ENCODE measurements at regions not wholly inside any gene's neighbourhood (a gene's known extent, or its start where the extent isn't known, plus 50 kb on each side); places are given as distances from the start of the nearest gene placed in this dataset.
"Not testable (repeated sequence)": the region's sequence is repeated elsewhere in the genome, so short reads cannot be mapped to it uniquely, and the experiment has no call there.

GRCh38 chrX:106220177-106220576, 52.1 kb downstream of the PWWP3B start:
- Mint-ChIP-seq H3K4me1 (no peaks in the 10 kb centered on the region), H3K4me3 (no peak overlapping the region), H3K27me3 (no peaks in the 10 kb centered on the region), H3K9me3 (peaks cover 0 to 3% (median 0%) of the 10 kb centered on the region in 11 donors), H3K36me3 (no peaks in the 10 kb centered on the region), H3K27ac (no peak overlapping the region)
- no peak overlapping the region for H3K27ac ChIP-seq (ENCODE audit: low read depth, low read length)
- H3K9me3 ChIP-seq (ENCODE audit: control insufficient read depth in 2 of 3, low read length in 3 of 3) = no peaks in the 10 kb centered on the region
- H3K4me3 ChIP-seq (ENCODE audit: low read length) = no peak overlapping the region
- intact Hi-C loops (cut with micrococcal nuclease) = no loop called here
- H3K4me1 ChIP-seq (ENCODE audit: control insufficient read depth in 2 of 2, insufficient read depth in 2 of 2, low read length in 2 of 2) = no peaks in the 10 kb centered on the region
- ATAC-seq (no peak), DNase-seq (no peak)
- ChIA-PET CTCF (no interaction called here), POLR2A (no interaction called here)
- H3K27me3 ChIP-seq (ENCODE audit: control insufficient read depth in 2 of 2, insufficient read depth in 2 of 2, low read length in 2 of 2) = no peaks in the 10 kb centered on the region
- H3K36me3 ChIP-seq (ENCODE audit: control insufficient read depth in 2 of 3, insufficient read depth in 3 of 3, low read length in 3 of 3) = no peaks in the 10 kb centered on the region

- no peak for DNase-seq
- POLR2A ChIA-PET = no interaction called here
- H3K4me3 ChIP-seq (ENCODE audit: low read length) = no peak overlapping the region
- H3K4me1 ChIP-seq (ENCODE audit: control insufficient read depth in 2 of 2, insufficient read depth in 2 of 2, low read length in 2 of 2) = no peaks in the 10 kb centered on the region
- H3K27ac Mint-ChIP-seq = no peak overlapping the region
- intact Hi-C loops (cut with micrococcal nuclease) = no loop called here
- no peaks in the 10 kb centered on the region for H3K36me3 ChIP-seq (ENCODE audit: control insufficient read depth in 2 of 3, insufficient read depth in 3 of 3, low read length in 3 of 3)
- CTCF ChIA-PET = no interaction called here
- H3K27me3 ChIP-seq (ENCODE audit: control insufficient read depth in 2 of 2, insufficient read depth in 2 of 2, low read length in 2 of 2) = no peaks in the 10 kb centered on the region
- H3K9me3 ChIP-seq (ENCODE audit: control insufficient read depth in 2 of 3, low read length in 3 of 3) = no peaks in the 10 kb centered on the region
- H3K9me3 Mint-ChIP-seq = peaks cover 0 to 3% (median 0%) of the 10 kb centered on the region in 11 donors
- no peaks in the 10 kb centered on the region for H3K27me3 Mint-ChIP-seq
- no peaks in the 10 kb centered on the region for H3K36me3 Mint-ChIP-seq
- no peak for ATAC-seq
- H3K4me1 Mint-ChIP-seq = no peaks in the 10 kb centered on the region
- no peak overlapping the region for H3K4me3 Mint-ChIP-seq
- H3K27ac ChIP-seq (ENCODE audit: low read depth, low read length) = no peak overlapping the region
Measured at GRCh38 chrX:106243376-106243775, 75.3 kb downstream of the PWWP3B start.

GRCh38 chrX:106246511-106246910, 78.4 kb downstream of the PWWP3B start:
- Histone ChIP-seq H3K4me3 (ENCODE audit: low read length) (no peak overlapping the region), H3K27ac (ENCODE audit: low read depth, low read length) (no peak overlapping the region), H3K4me1 (ENCODE audit: control insufficient read depth in 2 of 2, insufficient read depth in 2 of 2, low read length in 2 of 2) (no peaks in the 10 kb centered on the region), H3K27me3 (ENCODE audit: control insufficient read depth in 2 of 2, insufficient read depth in 2 of 2, low read length in 2 of 2) (no peaks in the 10 kb centered on the region), H3K36me3 (ENCODE audit: control insufficient read depth in 2 of 3, insufficient read depth in 3 of 3, low read length in 3 of 3) (no peaks in the 10 kb centered on the region), H3K9me3 (ENCODE audit: control insufficient read depth in 2 of 3, low read length in 3 of 3) (no peaks in the 10 kb centered on the region)
- DNase-seq (no peak), ATAC-seq (no peak)
- ChIA-PET POLR2A (no interaction called here), CTCF (no interaction called here)
- no peaks in the 10 kb centered on the region for H3K27me3 Mint-ChIP-seq
- no peaks in the 10 kb centered on the region for H3K4me1 Mint-ChIP-seq
- H3K4me3 Mint-ChIP-seq = no peak overlapping the region
- intact Hi-C loops (cut with micrococcal nuclease) = no loop called here
- H3K36me3 Mint-ChIP-seq = no peaks in the 10 kb centered on the region
- H3K27ac Mint-ChIP-seq = no peak overlapping the region
- peaks cover 0 to 3% (median 0%) of the 10 kb centered on the region in 11 donors for H3K9me3 Mint-ChIP-seq

- Histone ChIP-seq H3K27ac (ENCODE audit: low read depth, low read length) (no peak overlapping the region), H3K36me3 (ENCODE audit: control insufficient read depth in 2 of 3, insufficient read depth in 3 of 3, low read length in 3 of 3) (no peaks in the 10 kb centered on the region), H3K9me3 (ENCODE audit: control insufficient read depth in 2 of 3, low read length in 3 of 3) (no peaks in the 10 kb centered on the region), H3K4me1 (ENCODE audit: control insufficient read depth in 2 of 2, insufficient read depth in 2 of 2, low read length in 2 of 2) (no peaks in the 10 kb centered on the region), H3K27me3 (ENCODE audit: control insufficient read depth in 2 of 2, insufficient read depth in 2 of 2, low read length in 2 of 2) (no peaks in the 10 kb centered on the region), H3K4me3 (ENCODE audit: low read length) (no peak overlapping the region)
- Mint-ChIP-seq H3K4me3 (no peak overlapping the region), H3K27ac (no peak overlapping the region), H3K4me1 (no peaks in the 10 kb centered on the region), H3K9me3 (peaks cover 0 to 3% (median 0%) of the 10 kb centered on the region in 11 donors), H3K36me3 (no peaks in the 10 kb centered on the region), H3K27me3 (no peaks in the 10 kb centered on the region)
- ATAC-seq (no peak), DNase-seq (no peak)
- ChIA-PET POLR2A (no interaction called here), CTCF (no interaction called here)
- intact Hi-C loops (cut with micrococcal nuclease) = no loop called here
Measured at GRCh38 chrX:106247162-106247561, 79.1 kb downstream of the PWWP3B start.

GRCh38 chrX:106249706-106250379, 81.7 kb downstream of the PWWP3B start:
- no peaks in the 10 kb centered on the region for H3K27me3 Mint-ChIP-seq
- H3K9me3 Mint-ChIP-seq = peaks cover 0 to 2% (median 0%) of the 10 kb centered on the region in 11 donors
- Histone ChIP-seq H3K9me3 (ENCODE audit: control insufficient read depth in 2 of 3, low read length in 3 of 3) (no peaks in the 10 kb centered on the region), H3K36me3 (ENCODE audit: control insufficient read depth in 2 of 3, insufficient read depth in 3 of 3, low read length in 3 of 3) (no peaks in the 10 kb centered on the region), H3K4me3 (ENCODE audit: low read length) (no peak overlapping the region), H3K27ac (ENCODE audit: low read depth, low read length) (no peak overlapping the region), H3K27me3 (ENCODE audit: control insufficient read depth in 2 of 2, insufficient read depth in 2 of 2, low read length in 2 of 2) (no peaks in the 10 kb centered on the region), H3K4me1 (ENCODE audit: control insufficient read depth in 2 of 2, insufficient read depth in 2 of 2, low read length in 2 of 2) (no peaks in the 10 kb centered on the region)
- ChIA-PET CTCF (no interaction called here), POLR2A (no interaction called here)
- no peak overlapping the region for H3K4me3 Mint-ChIP-seq
- ATAC-seq (no peak), DNase-seq (no peak)
- H3K36me3 Mint-ChIP-seq = no peaks in the 10 kb centered on the region
- no peaks in the 10 kb centered on the region for H3K4me1 Mint-ChIP-seq
- intact Hi-C loops (cut with micrococcal nuclease) = no loop called here
- no peak overlapping the region for H3K27ac Mint-ChIP-seq

GRCh38 chrX:106263817-106264216, 95.7 kb downstream of the PWWP3B start:
- no peaks in the 10 kb centered on the region for H3K9me3 ChIP-seq (ENCODE audit: control insufficient read depth in 2 of 3, low read length in 3 of 3)
- H3K9me3 Mint-ChIP-seq = peaks cover 0 to 6% (median 0%) of the 10 kb centered on the region in 11 donors
- DNase-seq (no peak), ATAC-seq (no peak)
- no peak overlapping the region for H3K27ac Mint-ChIP-seq
- no peaks in the 10 kb centered on the region for H3K36me3 ChIP-seq (ENCODE audit: control insufficient read depth in 2 of 3, insufficient read depth in 3 of 3, low read length in 3 of 3)
- no peaks in the 10 kb centered on the region for H3K4me1 Mint-ChIP-seq
- H3K27me3 Mint-ChIP-seq = no peaks in the 10 kb centered on the region
- H3K36me3 Mint-ChIP-seq = no peaks in the 10 kb centered on the region
- ChIA-PET CTCF (no interaction called here), POLR2A (no interaction called here)
- no peaks in the 10 kb centered on the region for H3K27me3 ChIP-seq (ENCODE audit: control insufficient read depth in 2 of 2, insufficient read depth in 2 of 2, low read length in 2 of 2)
- H3K4me3 Mint-ChIP-seq = no peak overlapping the region
- no peak overlapping the region for H3K4me3 ChIP-seq (ENCODE audit: low read length)
- H3K27ac ChIP-seq (ENCODE audit: low read depth, low read length) = no peak overlapping the region
- H3K4me1 ChIP-seq (ENCODE audit: control insufficient read depth in 2 of 2, insufficient read depth in 2 of 2, low read length in 2 of 2) = no peaks in the 10 kb centered on the region
- intact Hi-C loops (cut with micrococcal nuclease) = no loop called here

- H3K27ac ChIP-seq (ENCODE audit: low read depth, low read length); intact Hi-C loops (cut with micrococcal nuclease); H3K9me3 Mint-ChIP-seq; DNase-seq; H3K9me3 ChIP-seq (ENCODE audit: control insufficient read depth in 2 of 3, low read length in 3 of 3); H3K27me3 ChIP-seq (ENCODE audit: control insufficient read depth in 2 of 2, insufficient read depth in 2 of 2, low read length in 2 of 2); H3K4me3 Mint-ChIP-seq; H3K4me1 Mint-ChIP-seq; ATAC-seq; POLR2A ChIA-PET; H3K4me1 ChIP-seq (ENCODE audit: control insufficient read depth in 2 of 2, insufficient read depth in 2 of 2, low read length in 2 of 2); H3K4me3 ChIP-seq (ENCODE audit: low read length); H3K27ac Mint-ChIP-seq; CTCF ChIA-PET; H3K27me3 Mint-ChIP-seq; H3K36me3 Mint-ChIP-seq; H3K36me3 ChIP-seq (ENCODE audit: control insufficient read depth in 2 of 3, insufficient read depth in 3 of 3, low read length in 3 of 3): not testable (repeated sequence)
Measured at GRCh38 chrX:106273947-106274587, 106.0 kb downstream of the PWWP3B start.

Data from naive thymus-derived CD4-positive, alpha-beta T cell (primary cell).